Panc1 (cell line): ENCODE measurements at regions not wholly inside any gene's neighbourhood (a gene's known extent, or its start where the extent isn't known, plus 50 kb on each side); places are given as distances from the start of the nearest gene placed in this dataset.

Experiments used
- ATAC-seq: fragments of 200-7000 bp; cut with Tn5 transposase; 2 replicates; pipeline ENCODE4 v1.9.1; 2020; ENCODE audit warnings: mild to moderate bottlenecking, moderate library complexity
- BruUV-seq: library from RNA; stranded (reverse); fragments of 400-500 nt; replicated peaks from 2 replicates; lab custom pipeline; 2021; lab: Mats Ljungman, UMichigan
- CTCF ChIA-PET: fragments of 300-600 bp; sonication (Branson Sonifier 250); formaldehyde crosslinking; loops from one replicate; lab custom pipeline; 2022; ENCODE audit warnings: antibody characterized with exemption; lab: Charles Lee
- POLR2A ChIA-PET: fragments of 300-600 bp; sonication (Branson Sonifier 250); formaldehyde crosslinking; loops from one replicate; lab custom pipeline; 2022; ENCODE audit warnings: antibody characterized with exemption; lab: Charles Lee
- DNase-seq: peaks from one replicate; pipeline ENCODE4 v3.0.0-alpha.2; 2010; ENCODE audit warnings: low read depth, low spot score
- H3K27ac ChIP-seq: 2 replicates; pipeline ENCODE4 v1.5.1; 2011; ENCODE audit warnings: mild to moderate bottlenecking, low read length, inconsistent platforms
- H3K27me3 ChIP-seq: fragments of 200-500 bp; sonication (Bioruptor generic); 2 replicates; pipeline ENCODE4 v1.6.0; 2014; ENCODE audit warnings: low read length, inconsistent platforms; ENCODE audit not compliant: control insufficient read depth, insufficient read depth
- H3K36me3 ChIP-seq: fragments of 200-500 bp; sonication (Bioruptor generic); 2 replicates; pipeline ENCODE4 v1.5.1; 2014; ENCODE audit warnings: inconsistent platforms, mild to moderate bottlenecking, low read length, moderate library complexity; ENCODE audit not compliant: control insufficient read depth, insufficient read depth
- H3K4me1 ChIP-seq: 2 replicates; pipeline ENCODE4 v1.5.1; 2011; ENCODE audit warnings: inconsistent platforms, mild to moderate bottlenecking, low read length, moderate library complexity; ENCODE audit not compliant: control insufficient read depth, insufficient read depth
- H3K4me3 ChIP-seq, 2 experiments: 2 replicates each; pipeline ENCODE4 v1.5.1; 2011 to 2012; ENCODE audit warnings: low read depth in 2 of 2, low read length in 2 of 2, mild to moderate bottlenecking in 2 of 2, inconsistent platforms in 1 of 2, moderate library complexity in 1 of 2
- H3K9me3 ChIP-seq: fragments of 200-500 bp; sonication (Bioruptor generic); 2 replicates; pipeline ENCODE4 v1.5.1; 2014; ENCODE audit warnings: low read depth, mild to moderate bottlenecking, inconsistent platforms, low read length, moderate library complexity; ENCODE audit not compliant: control insufficient read depth, insufficient read depth
- CTCF ChIP-seq: fragments of 450-650 bp; IDR thresholded peaks from 2 replicates; pipeline ENCODE4 v1.5.1; 2017; ENCODE audit warnings: mild to moderate bottlenecking
- POLR2AphosphoS5 ChIP-seq: IDR thresholded peaks from 2 replicates; pipeline ENCODE4 v1.6.1; 2012; ENCODE audit warnings: mild to moderate bottlenecking, low read depth, low read length, moderate library complexity
- REST ChIP-seq, 2 experiments: IDR thresholded peaks; 2 replicates each; pipeline ENCODE4 v1.6.1; 2011 to 2012; ENCODE audit warnings: low read depth in 2 of 2, control low read depth in 1 of 2, low read length in 1 of 2, mild to moderate bottlenecking in 1 of 2, moderate library complexity in 1 of 2; ENCODE audit not compliant: insufficient read depth in 1 of 2
- SIN3A ChIP-seq: IDR thresholded peaks from 2 replicates; pipeline ENCODE4 v1.6.1; 2012; ENCODE audit warnings: low read depth, mild to moderate bottlenecking, low read length, moderate library complexity, borderline replicate concordance; ENCODE audit not compliant: insufficient read depth
- TCF7L2 ChIP-seq: IDR thresholded peaks from 2 replicates; pipeline ENCODE4 v1.6.1; 2011; ENCODE audit warnings: mild to moderate bottlenecking, low read depth, low read length, inconsistent platforms
- in situ Hi-C: cut with HindIII; loops from 2 replicates; pipeline ENCODE4 v1.10.0; 2016; ENCODE audit warnings: low sequenced_read_pairs, low pct_unique_long_range_greater_than_20kb
- intact Hi-C: fragments of 100-400 bp; cut with micrococcal nuclease; formaldehyde crosslinking; loops from one replicate; pipeline ENCODE4 v1.10.0; 2022; ENCODE audit not compliant: unreplicated experiment

- Histone ChIP-seq H3K9me3 (no peaks in the 10 kb centered on the region), H3K27me3 (no peaks in the 10 kb centered on the region), H3K36me3 (no peaks in the 10 kb centered on the region), H3K4me3 (no peak overlapping the region), H3K4me1 (no peaks in the 10 kb centered on the region), H3K27ac (no peak overlapping the region)
- BruUV-seq, result no TSS peak
- ATAC-seq (no peak), DNase-seq (no peak)
- in situ Hi-C loops (no loop called here), intact Hi-C loops (loop anchor here (10.0 kb wide), 1 partner anchor 294 kb away; the partner anchor contains the start of gene CCR5)
- ChIA-PET POLR2A (no interaction called here), CTCF (interaction anchor here (1.2 kb wide), 1 partner anchor 297 kb away, joined by 3 read pairs; no protein-coding TSS in a partner anchor)
- TF ChIP-seq TCF7L2 (no peak), POLR2AphosphoS5 (no peak), REST (IDR thresholded peaks at IDR 0.05; ENCODE audit: insufficient read depth in 1 of 2, low read depth in 2 of 2, low read length in 1 of 2) (no peak), SIN3A (no peak), CTCF (no peak)
Measured at GRCh38 chr3:46080969-46081345, 53.7 kb upstream of the XCR1 start.

GRCh38 chr3:46080124-46080968 is 53.1 kb upstream of the XCR1 start:
- BruUV-seq, result no TSS peak
- in situ Hi-C loops, result no loop called here
- Histone ChIP-seq H3K36me3 (no peaks in the 10 kb centered on the region), H3K9me3 (no peaks in the 10 kb centered on the region), H3K4me3 (no peak overlapping the region), H3K27me3 (no peaks in the 10 kb centered on the region), H3K4me1 (no peaks in the 10 kb centered on the region), H3K27ac (no peak overlapping the region)
- ChIA-PET POLR2A (no interaction called here), CTCF (interaction anchor here (1.2 kb wide), 1 partner anchor 297 kb away, joined by 3 read pairs; no protein-coding TSS in a partner anchor)
- ATAC-seq (no peak), DNase-seq (no peak)
- intact Hi-C loops, result loop anchor here (10.0 kb wide), 1 partner anchor 294 kb away; the partner anchor contains the start of gene CCR5
- TF ChIP-seq TCF7L2 (no peak), POLR2AphosphoS5 (no peak), CTCF (no peak), REST (IDR thresholded peaks at IDR 0.05; ENCODE audit: insufficient read depth in 1 of 2, low read depth in 2 of 2, low read length in 1 of 2) (no peak), SIN3A (no peak)
